ENCODE measurements at regions not wholly inside any gene's neighbourhood (a gene's known extent, or its start where the extent isn't known, plus 50 kb on each side); places are given as distances from the start of the nearest gene placed in this dataset.

GRCh38 chr13:34578917-34579316 is 363.2 kb upstream of the NBEA start:
- TF ChIP-seq CTCF (IDR thresholded peaks at IDR 0.05) = no peak
- no peak for TF ChIP-seq POLR2A (IDR thresholded peaks at IDR 0.05)

All from thyroid gland (tissue), 4 donors.